ENCODE measurements at regions not wholly inside any gene's neighbourhood (a gene's known extent, or its start where the extent isn't known, plus 50 kb on each side); places are given as distances from the start of the nearest gene placed in this dataset.

DNA sequence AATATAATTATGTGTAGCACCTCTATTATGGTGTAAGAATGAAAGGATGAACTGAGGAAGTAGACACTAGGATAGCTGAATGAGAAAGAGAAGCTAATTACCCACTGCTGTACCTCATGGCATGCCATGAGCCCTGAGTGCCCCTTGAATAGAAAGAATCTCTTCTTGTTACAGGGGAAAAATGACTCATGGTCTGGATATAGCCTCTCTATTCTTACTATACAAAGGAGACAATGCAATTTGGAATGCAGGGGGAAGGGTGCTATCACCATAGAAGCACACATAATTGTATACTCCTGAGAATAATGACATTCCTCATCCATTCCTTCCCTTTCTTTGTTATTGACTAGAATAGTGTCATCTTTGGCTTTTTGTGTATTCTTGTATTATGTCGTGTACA lies 385.2 kb downstream of the CDH7 start:
- Histone ChIP-seq H3K79me2 (ENCODE audit: insufficient read depth, low read length) (no peaks in the 10 kb centered on the region), H3K9ac (ENCODE audit: low read length) (no peak overlapping the region), H3K9me3 (ENCODE audit: control insufficient read depth in 1 of 2, insufficient read depth in 1 of 2, low read depth in 1 of 2, low read length in 2 of 2) (peaks cover 0 to 24% of the 10 kb centered on the region in 2 experiments; a peak in 2 of 4 replicates), H3K9me2 (ENCODE audit: insufficient read depth) (no peaks in the 10 kb centered on the region), H3K4me1 (ENCODE audit: control insufficient read depth in 1 of 2, insufficient read depth in 2 of 2, low read length in 2 of 2) (no peaks in the 10 kb centered on the region), H4K20me1 (ENCODE audit: insufficient read depth) (no peaks in the 10 kb centered on the region), H3K36me3 (ENCODE audit: control insufficient read depth in 1 of 2, insufficient read depth in 2 of 2, low read length in 2 of 2) (no peaks in the 10 kb centered on the region), H3K4me3 (replicated peaks in 1 of 2; ENCODE audit: low read depth in 1 of 2, low read length in 2 of 2) (no peak overlapping the region), H3K27ac (ENCODE audit: low read depth, low read length) (no peak overlapping the region), H2AFZ (ENCODE audit: low read depth, low read length, poor library complexity, severe bottlenecking) (no peak overlapping the region), H3K4me2 (ENCODE audit: low read length) (no peak overlapping the region), H3K27me3 (ENCODE audit: insufficient read depth, low read length) (no peaks in the 10 kb centered on the region)
- ATAC-seq (no peak), DNase-seq (ENCODE audit: low read depth, low spot score) (no peak)
- TF ChIP-seq, protein P1, sequence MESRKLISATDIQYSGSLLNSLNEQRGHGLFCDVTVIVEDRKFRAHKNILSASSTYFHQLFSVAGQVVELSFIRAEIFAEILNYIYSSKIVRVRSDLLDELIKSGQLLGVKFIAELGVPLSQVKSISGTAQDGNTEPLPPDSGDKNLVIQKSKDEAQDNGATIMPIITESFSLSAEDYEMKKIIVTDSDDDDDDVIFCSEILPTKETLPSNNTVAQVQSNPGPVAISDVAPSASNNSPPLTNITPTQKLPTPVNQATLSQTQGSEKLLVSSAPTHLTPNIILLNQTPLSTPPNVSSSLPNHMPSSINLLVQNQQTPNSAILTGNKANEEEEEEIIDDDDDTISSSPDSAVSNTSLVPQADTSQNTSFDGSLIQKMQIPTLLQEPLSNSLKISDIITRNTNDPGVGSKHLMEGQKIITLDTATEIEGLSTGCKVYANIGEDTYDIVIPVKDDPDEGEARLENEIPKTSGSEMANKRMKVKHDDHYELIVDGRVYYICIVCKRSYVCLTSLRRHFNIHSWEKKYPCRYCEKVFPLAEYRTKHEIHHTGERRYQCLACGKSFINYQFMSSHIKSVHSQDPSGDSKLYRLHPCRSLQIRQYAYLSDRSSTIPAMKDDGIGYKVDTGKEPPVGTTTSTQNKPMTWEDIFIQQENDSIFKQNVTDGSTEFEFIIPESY (IDR thresholded peaks at IDR 0.05; ENCODE audit: extremely low read depth, insufficient replicate concordance, low read length): no peak
- TF ChIP-seq TCF7L2 (IDR thresholded peaks at IDR 0.05; ENCODE audit: borderline replicate concordance, extremely low read depth, insufficient read depth, insufficient read length): no peak
- no peak for TF ChIP-seq YY1 (IDR thresholded peaks at IDR 0.05; ENCODE audit: extremely low read depth, insufficient replicate concordance, low read depth, low read length)
- no peak for TF ChIP-seq ELF1 (IDR thresholded peaks at IDR 0.05; ENCODE audit: borderline replicate concordance, low read depth)
- no peak for TF ChIP-seq JUND (IDR thresholded peaks at IDR 0.05)
- no peak for TF ChIP-seq POLR2A (IDR thresholded peaks at IDR 0.05; ENCODE audit: borderline replicate concordance, extremely low read depth, insufficient read depth, insufficient read length)
- TF ChIP-seq, protein P2, sequence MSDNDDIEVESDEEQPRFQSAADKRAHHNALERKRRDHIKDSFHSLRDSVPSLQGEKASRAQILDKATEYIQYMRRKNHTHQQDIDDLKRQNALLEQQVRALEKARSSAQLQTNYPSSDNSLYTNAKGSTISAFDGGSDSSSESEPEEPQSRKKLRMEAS (IDR thresholded peaks at IDR 0.05): no peak
- TF ChIP-seq SIN3A (IDR thresholded peaks at IDR 0.05; ENCODE audit: low read depth): no peak
- TF ChIP-seq EGR1 (IDR thresholded peaks at IDR 0.05; ENCODE audit: low read depth): no peak
- TF ChIP-seq, protein P3, sequence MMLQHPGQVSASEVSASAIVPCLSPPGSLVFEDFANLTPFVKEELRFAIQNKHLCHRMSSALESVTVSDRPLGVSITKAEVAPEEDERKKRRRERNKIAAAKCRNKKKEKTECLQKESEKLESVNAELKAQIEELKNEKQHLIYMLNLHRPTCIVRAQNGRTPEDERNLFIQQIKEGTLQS (IDR thresholded peaks at IDR 0.05): no peak
- no peak for TF ChIP-seq FOSL1 (IDR thresholded peaks at IDR 0.05; ENCODE audit: low read depth)
- TF ChIP-seq EZH2 (IDR thresholded peaks at IDR 0.05): no peak
- RAD21 ChIA-PET (ENCODE audit: low non-redundant PET in 1 of 2, low total read pairs in 2 of 2, uncharacterized antibody in 2 of 2, unreplicated experiment in 2 of 2): no interaction called here
- CTCF ChIA-PET: no interaction called here
- intact Hi-C loops (cut with micrococcal nuclease): no loop called here
- POLR2A ChIA-PET: no interaction called here
- no TSS peak for BruUV-seq (replicated peaks)

All from HCT116 (cell line).